Activated CD8-positive, alpha-beta memory T cell treated with anti-CD3 and anti-CD28 coated beads, Interleukin-2, amount 50 U/mL, for 48 hours (primary cell): ENCODE measurements at regions not wholly inside any gene's neighbourhood (a gene's known extent, or its start where the extent isn't known, plus 50 kb on each side); places are given as distances from the start of the nearest gene placed in this dataset.
"Not testable (repeated sequence)": the region's sequence is repeated elsewhere in the genome, so short reads cannot be mapped to it uniquely, and the experiment has no call there.

ENCODE experiments used
- DNase-seq: peaks from one replicate; pipeline ENCODE4 v3.0.0-alpha.2; 2020

GRCh38 chr9:107847978-107848964 lies 358.7 kb upstream of the KLF4 start:
- no peak for DNase-seq

DNA sequence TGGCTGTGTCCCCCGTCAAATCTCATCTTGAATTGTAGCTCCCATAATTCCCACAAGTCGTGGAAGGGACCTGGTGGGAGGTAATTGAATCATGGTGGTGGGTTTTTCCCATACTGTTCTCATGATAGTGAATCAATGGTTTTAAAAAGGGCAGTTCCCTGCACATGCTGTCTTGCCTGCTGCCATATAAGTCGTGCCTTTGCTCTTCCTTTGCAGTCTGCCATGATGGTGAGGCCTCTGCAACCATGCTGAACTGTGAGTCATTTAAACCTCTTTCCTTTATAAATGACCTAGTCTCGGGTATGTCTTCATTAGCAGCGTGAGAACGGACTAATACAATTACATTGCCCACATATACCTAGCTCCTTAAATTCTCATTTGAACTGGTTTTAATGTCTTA lies 353.0 kb upstream of the KLF4 start:
- no peak for DNase-seq

DNA sequence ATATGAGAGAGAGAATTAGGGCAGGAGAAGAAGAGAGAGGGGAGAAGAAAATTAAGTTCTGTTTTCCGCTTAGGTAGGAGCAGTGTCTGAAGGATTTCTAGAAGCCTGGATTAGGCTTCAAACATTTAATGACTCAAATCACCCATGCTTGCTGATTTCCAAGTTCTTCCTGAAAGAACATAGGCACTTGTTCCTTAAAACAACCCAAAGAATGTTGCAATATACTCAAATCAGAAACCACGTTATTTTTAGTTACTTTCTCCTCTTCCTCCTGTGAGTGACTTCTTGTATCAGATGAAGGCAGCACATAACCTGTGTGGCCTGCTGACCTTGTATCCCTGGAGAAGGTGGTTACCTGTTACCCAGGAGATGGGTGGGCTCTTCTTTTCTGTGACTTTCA lies 351.5 kb upstream of the KLF4 start:
- DNase-seq: no peak

DNA sequence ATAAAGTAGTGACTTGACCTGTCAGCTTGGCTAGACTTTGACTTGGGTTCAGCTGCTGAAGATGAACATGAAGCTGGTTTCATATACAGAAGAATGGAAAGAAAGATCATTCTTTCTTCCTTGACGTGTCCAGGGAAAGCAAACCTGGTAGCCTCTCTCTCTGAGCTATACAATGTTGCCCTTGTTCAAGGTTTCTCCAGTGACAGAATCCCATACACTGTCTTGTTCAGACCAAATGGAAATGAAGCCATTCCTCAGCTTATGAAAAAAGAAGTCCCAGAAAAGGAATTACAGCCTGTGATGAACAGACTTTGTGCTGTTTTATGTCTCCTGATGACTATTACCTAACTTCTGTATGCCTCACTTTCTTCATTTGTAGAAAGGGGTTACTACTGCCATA lies 349.8 kb upstream of the KLF4 start:
- no peak for DNase-seq

DNA sequence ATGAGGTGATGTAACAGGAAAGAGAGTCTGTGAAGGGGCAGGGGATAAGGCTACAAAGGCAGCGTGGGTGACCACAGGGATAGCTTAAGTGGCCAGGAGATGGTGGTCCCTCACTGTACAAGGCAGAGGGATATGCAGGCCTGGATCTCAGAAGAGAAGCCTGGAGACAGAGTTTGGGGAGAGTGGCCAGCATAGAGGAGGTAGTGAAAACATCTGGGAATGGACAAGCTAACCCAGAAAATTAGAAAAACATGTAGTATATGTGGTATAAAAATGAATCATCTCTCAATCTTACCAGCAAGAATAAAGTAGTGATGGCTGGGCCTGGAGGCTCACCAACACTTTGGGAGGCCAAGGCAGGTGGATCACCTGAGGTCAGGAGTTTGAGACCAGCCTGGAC lies 349.2 kb upstream of the KLF4 start:
- no peak for DNase-seq

DNA sequence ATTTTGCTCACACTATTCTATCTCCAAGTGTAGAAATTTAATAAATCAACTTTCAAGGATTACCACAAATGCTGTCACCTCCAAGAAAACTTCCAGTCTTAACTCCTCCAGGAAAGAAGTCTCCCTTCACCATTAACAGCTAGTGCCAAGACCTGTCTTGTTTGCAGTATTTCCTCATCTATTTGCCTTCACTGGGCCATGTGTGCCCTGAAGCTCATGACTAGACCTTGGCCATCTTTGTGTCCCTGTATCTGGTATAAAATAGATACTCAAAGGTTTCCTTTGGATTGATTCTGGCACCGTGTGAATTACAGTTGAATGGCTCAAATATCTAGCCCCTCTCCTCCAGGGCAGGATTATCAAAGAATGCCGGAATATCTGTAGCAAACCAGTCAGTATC lies 346.7 kb upstream of the KLF4 start:
- DNase-seq: no peak

DNA sequence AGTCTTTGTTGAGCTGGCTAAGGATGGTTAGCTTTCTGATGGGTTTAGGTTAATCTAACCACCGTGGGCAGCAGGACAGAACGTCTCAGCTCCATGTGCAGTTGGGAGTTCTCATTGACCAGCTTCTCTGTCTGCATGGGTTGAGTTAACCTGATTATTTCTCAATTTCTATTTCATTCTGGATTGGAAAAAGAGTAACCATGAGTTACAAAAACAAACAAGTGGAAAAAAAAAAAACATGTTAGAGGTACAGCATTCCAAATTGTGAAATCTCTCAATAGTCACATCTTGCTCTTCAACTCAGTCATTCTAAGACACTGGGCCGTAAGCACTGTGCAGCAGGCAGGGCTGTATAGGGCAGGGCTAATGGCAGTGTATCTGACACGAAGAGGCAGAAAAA lies 343.7 kb upstream of the KLF4 start:
- no peak for DNase-seq

DNA sequence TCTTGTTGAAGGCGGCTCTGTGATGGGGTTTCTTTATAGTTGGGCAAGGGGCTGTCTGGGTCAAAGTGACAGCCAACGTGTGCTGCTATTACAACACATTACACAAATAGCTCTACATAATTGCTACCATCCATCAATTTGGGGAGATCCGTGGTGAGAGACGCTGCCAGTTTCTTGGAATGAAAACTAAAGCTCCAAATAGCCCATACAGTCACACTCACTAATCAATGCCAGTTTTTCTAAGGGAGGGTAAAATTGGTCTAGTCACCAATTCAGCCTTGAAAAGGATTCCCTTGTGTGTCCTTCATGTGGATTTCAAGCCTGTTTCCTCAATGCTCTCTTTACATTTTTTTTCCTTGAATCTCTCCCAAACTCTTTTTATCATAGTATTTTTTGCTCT lies 343.3 kb upstream of the KLF4 start:
- no peak for DNase-seq

DNA sequence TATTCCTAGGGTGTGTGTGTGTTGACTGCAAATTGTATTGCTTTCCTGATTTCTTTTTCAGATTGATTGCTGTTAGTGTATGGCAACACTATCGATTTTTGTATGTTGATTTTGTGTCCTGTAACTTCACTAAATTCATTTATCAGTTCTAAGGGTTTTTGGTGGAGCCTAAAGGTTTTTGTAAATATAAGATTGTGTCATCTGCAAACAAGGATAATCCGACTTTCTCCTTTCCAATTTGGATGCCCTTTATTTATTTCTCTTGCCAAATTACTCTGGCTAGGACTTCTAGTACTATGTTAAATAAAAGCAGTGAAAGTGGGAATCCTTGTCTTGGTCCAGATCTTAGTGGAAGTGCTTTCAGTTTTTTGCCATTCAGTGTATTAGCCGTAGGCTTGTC lies 340.9 kb upstream of the KLF4 start:
- DNase-seq: no peak

- no peak for DNase-seq
These were observed 338.3 kb upstream of the KLF4 start for GRCh38 chr9:107827884-107828283.

DNA sequence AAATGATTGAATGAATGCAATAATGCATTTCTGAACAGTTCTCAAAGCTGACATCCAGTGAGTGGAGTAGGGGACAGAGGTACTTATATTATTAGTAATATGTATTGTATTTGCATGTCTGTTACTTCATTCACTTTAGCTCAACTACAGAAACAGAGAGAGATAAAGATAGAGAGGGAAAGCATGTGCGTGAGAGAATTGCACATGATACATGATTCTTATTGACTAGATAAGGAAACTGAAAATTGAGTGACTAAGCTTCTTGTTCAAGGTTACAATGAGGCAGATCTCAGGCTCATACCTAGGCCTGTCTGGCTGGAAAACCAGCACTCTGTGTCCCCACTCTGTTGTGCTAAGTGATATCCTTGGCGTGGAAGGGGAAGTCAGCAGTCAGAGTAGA lies 337.7 kb upstream of the KLF4 start:
- no peak for DNase-seq

- DNase-seq: not testable (repeated sequence)
These were observed 337.1 kb upstream of the KLF4 start for GRCh38 chr9:107826688-107826983.

GRCh38 chr9:107824556-107824955 lies 335.0 kb upstream of the KLF4 start:
- DNase-seq: no peak

DNA sequence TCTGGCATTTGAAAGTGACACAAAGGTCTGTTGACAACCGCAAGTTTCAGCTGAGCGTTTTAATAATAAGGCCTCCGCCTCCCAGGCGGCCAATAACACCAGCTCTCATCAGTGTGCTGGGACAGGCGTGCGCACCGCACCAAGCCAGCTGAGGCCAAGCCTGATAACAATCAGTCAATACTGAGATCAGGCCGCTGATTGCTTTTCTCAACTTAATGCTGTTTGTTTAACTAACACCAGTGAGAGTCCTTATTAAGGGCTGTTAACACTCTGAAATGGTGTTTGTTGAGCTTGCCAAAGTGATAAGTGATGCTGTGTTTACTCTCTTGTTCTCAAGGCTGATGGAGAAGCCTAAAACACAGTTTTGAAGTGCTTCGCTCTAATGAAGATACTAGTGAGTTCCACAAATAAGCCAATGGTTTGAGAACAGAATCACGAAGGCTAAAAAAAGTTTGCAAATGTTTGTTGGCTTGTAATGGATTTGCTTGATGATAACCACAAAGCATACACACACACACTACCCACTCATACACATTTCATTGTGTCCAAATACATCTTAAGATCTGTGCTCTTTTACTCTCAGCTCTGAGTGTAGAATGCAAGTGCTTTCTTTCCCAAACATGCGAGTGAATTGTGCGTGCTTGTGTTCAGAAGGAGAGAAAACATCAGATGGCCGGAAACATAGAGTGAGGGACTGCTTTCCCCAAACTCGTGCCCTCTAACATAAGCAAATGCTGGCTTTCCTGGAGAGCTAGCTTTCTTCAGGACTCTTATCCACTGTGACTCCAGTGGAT lies 330.4 kb upstream of the KLF4 start:
- DNase-seq: no peak

GRCh38 chr9:107818503-107818829 lies 328.9 kb upstream of the KLF4 start:
- DNase-seq: not testable (repeated sequence)

DNA sequence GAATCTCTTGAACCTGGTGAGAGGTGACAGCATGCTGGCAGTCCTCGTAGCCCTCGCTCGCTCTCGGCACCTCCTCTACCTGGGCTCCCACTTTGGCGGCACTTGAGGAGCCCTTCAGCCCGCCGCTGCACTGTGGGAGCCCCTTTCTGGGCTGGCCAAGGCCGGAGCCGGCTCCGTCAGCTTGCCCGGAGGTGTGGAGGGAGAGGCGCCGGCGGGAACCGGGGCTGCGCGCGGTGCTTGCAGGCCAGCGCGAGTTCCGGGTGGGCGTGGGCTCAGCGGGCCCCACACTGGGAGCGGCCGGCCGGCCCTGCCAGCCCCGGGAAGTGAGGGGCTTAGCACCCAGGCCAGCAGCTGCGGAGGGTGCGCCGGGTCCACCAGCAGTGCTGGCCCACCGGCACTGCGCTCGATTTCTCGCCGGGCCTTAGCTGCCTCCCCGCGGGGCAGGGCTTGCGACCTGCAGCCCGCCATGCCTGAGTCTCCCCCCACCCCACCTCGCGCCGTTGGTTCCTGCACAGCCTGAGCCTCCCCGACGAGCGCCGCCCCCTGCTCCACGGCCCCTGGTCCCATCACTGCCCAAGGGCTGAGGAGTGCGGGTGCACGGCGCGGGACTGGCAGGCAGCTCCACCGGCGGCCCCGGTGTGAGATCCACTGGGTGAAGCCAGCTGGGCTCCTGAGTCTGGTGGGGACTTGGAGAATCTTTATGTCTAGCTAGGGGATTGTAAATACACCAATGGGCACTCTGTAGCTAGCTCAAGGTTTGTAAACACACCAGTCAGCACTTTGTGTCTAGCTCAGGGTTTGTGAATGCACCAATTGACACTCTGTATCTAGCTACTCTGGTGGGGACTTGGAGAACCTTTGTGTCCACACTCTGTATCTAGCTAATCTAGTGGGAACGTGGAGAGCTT lies 328.3 kb upstream of the KLF4 start:
- not testable (repeated sequence) for DNase-seq

DNA sequence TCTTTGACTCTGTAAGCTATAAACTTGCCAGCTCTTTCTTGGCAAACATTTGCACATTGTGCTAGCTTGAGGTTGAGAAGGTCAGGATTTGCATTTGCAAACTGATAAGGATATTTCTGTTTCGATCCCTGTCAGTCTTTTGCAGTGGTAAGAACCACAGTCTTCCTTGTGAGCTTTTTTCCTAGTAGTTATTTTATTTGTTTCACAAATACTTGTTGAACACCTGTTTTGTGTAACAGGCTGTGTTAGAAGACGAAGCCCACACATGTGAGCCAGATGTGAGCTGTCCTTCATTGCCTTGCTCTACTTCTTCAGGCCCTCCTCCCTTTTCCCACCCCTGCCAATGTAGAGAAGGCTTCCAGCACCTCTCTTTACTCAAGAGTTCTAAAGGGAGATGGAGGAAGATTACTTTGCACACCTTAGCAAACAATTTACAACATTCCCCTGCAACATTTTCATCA lies 327.0 kb upstream of the KLF4 start:
- no peak for DNase-seq

DNA sequence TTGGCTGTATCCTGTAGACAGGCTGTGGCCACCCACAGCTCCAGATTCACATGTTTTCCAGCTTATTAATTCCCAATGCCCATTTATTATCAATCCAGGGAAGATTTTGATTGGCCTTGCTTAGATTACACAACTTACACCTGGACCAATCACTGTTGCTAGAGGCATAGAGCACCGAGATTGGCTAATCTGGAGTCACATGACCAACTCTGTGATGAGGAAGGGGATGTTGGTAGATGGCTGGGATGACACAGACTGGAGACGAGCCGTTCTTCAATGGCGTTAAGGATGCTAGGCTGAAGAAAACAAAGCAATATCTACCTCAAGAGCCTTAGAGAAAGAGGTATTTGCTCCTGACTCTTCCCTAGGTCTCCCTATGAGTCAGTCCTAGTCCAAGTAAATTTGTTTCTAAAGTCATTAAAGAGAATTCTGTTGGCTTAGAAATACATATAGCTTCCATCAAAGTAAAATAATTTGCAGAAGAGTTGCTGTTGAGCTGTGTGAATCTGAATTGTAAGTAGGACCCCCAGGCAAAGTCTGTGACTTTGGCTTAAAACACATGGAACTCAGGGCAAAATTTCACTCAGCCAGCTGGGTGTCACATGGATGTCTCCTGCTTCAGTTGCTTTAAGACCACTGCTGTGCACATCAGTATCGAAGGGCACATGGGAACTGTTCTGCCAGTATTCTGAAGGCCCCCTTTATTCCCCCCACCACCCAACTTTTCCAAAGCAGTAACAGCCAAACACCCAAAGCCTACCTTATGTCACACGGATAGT lies 326.4 kb upstream of the KLF4 start:
- no peak for DNase-seq

DNA sequence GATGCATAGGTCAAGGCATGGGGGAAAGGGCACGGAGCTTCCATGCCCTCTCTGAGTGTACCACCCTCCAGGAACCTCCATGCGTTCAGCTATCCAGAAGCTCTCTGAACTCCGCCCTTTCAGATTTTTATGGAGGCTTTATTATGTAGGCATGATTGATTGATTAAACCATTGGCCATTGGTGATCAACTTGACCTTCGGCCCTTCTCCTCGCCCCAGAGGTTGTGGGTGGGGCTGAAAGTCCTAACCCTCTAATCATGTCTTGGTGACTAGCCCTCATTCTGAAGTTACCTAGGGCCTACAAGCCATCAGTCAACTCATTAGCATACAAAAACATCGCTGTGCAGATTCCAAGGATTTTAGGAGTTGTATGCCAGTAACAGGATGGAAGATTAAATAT lies 323.7 kb upstream of the KLF4 start:
- DNase-seq: no peak

DNA sequence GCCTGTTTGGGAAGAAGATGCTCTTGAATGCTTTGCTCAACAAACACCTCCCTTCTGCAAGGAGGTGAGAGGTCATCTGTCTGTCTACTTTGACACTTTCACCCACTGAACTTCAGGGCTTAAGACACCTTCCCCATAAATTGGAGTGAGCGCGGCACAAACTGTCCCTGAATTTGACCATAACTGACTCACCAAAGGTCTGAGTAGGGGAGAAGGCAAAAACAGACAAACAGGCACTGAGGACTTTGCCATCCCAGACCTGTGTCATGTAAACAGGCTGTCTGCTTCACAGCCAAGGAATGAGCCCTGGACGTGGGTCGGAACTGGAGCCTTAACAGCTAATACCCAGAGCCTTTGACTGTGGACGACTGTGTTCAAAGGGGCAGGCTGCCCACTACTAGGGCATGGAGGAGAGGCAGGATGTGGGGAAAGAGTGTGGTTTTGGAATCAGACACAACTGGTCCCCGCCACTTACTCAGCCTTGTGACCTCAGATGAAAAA lies 320.9 kb upstream of the KLF4 start:
- no peak for DNase-seq

DNA sequence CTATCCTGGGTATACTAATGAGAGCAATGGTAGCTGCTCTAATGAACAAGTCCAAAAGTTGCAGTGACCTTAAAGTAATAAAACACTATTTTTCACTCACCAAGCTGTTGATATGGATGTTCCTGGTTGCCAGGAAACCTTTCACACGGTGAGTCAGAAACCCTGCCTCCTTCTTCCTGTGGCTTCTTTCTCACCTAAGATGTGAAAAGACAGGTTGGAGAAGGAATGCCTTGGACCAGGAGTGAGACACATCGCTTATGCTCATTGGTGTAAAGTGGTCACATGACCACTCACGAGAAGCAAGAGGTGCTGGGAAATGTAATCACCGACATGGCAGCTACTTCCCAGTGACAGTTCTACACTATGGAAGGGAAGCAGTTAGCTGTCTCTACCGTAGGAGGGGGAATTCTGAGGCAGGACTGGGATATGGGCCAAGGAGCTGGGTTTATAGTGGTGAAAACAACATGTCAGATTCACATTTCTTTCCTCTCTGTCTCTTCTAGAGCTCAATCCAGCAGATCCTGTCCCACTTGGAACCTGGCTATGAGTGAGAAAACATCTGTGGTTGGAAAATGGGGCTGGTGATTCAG lies 320.4 kb upstream of the KLF4 start:
- no peak for DNase-seq

DNA sequence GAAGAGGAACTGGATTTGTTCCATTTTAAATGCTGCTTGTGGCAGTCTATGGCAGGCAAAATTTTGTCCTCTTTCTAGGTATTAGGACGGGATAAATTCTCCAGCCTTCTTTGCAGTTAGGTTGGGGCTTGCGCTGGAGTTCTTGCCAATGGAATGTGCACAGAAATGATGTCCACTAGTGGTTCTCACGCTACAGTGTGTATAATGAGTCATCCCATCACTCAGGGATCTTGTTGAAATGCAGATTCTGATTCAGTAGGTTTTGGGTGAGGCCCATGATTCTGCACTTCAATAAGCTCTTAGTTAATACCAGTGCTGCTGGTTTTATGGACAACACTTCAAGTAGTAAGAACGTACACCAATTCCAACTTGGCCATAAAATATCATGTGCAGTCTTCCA lies 317.6 kb upstream of the KLF4 start:
- DNase-seq: no peak
